Urothelium cell line (cell line): ENCODE measurements at regions not wholly inside any gene's neighbourhood (a gene's known extent, or its start where the extent isn't known, plus 50 kb on each side); places are given as distances from the start of the nearest gene placed in this dataset.
"Not testable (repeated sequence)": the region's sequence is repeated elsewhere in the genome, so short reads cannot be mapped to it uniquely, and the experiment has no call there.

Experiments used
- DNase-seq: peaks from one replicate; pipeline ENCODE4 v3.0.0; 2011; ENCODE audit warnings: low spot score, mixed read lengths
- FAIRE-seq: peaks from 2 replicates; lab custom pipeline; 2011; peaks lifted over from hg19 to GRCh38; lab: Jason Lieb, UNC

DNA sequence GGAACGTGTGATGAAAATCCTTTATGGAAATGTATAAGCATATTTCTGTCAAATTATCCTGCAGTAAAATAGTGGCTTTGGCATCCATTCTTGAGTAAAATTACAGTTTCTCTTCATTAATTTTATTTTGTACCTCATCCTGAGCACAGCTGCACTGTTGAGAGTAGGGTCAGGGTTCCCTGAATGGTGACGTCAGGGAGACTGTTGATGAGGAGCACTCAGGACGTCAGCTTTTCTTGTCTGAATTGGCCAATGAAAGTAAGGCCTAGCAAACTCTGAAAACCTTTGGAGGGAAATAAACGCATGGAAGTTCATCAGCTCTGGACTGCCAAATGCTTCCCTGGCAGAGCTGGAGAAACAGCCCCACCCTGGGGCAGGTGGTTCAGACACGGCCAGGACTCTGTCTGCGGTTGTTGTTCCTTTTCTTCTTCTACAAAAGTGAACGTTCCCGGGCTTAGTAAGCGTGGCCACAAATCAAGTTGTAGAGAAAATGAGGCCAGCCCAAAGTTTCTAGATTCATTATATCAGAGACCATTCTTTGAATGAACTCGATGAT, 179.7 kb upstream of the EXOC2 start:
- DNase-seq, result no peak
- no peak for FAIRE-seq

DNA sequence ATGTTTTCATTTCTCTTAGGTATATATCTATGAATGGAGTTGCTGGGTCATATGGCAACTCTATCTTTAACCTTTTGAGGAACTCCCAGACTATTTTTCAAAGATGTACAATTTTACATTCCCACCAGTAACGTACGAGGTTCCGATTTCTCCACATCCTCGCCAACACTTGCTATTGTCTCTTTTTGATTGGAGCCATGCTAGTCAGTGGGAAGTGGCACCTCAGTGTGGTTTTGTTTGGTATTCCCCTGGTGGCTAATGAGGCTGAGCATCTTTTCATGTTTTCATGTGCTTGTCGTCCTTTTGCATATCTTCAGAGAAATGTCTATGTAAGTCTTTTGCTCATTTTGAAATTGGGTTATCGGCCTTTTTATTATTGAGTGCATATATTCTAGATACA, 178.6 kb upstream of the EXOC2 start:
- FAIRE-seq, result no peak
- no peak for DNase-seq

DNA sequence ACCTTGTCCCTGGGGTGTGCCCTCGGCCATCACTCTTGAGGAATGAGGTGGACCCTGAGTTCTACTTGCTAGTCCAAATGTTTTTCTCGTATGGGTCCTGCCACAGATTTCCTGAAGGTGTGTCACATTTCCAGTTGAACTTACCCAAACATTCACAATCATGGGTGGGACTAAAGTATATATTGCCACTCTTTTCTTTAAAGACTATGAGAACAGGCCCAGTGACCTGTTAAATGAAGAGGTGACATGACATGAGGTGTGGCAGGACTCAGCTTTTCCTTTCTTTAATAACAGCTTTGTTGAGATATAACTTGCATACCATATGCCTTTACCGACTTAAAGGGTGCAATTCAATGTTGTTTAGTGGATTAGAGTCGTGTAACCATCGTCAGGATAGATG, 177.2 kb upstream of the EXOC2 start:
- DNase-seq (no peak), FAIRE-seq (no peak)

DNA sequence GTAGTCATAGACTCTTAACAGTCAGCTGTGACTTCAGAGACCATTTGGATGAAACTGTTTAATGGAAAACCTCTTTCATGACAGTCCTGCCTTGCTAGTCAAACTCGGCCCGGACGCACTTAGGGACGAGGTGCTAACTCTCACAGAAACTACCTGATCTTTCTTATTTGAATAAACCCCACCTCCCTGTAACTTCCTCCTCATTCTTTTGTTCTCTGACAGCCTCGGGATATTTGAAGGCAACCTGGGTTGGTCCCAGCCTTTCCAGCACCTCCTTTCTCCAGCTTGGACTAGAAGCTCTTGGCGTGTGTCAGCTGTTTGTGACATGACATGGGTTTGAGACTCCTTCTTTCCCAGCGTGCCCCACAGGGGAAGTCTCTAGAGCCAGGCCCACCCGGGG, 175.3 kb upstream of the EXOC2 start:
- FAIRE-seq, result no peak
- DNase-seq, result no peak

DNA sequence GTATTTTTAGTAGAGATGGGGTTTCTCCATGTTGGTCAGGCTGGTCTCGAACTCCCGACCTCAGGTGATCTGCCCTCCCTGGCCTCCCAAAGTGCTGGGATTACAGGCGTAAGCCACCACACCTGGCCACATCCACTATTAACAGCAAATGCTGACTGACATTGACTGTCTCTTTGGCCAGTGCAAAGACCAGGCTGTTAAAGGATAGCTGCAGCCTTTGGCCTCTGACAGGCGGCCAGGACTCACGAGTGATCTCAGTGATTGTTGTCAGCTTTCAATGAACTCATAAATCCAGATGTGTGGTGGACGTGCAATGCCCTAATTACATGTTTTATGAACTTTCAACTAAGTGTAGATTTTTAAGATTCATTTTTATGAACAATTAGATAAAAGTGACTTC, 174.4 kb upstream of the EXOC2 start:
- FAIRE-seq (no peak), DNase-seq (no peak)

DNA sequence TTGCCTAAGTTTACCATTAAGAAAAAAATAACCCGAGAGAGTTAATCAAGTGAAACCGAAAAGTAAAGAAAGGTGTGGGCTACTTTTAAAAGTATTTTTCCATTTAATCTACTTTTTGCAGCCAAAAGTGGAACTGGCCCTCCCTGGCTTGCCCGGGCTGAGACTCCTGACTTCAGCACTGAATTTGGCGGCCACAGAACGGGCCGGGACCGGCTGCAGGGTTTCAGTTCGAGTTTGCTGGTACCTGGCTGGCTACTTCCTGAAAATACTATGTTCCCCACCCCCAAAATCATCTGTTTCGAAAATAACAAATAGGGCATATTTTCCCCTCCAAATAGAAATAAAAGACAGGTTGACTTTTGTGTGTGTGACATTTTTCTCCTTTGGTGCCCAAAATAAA, 173.4 kb upstream of the EXOC2 start:
- no peak for DNase-seq
- no peak for FAIRE-seq

DNA sequence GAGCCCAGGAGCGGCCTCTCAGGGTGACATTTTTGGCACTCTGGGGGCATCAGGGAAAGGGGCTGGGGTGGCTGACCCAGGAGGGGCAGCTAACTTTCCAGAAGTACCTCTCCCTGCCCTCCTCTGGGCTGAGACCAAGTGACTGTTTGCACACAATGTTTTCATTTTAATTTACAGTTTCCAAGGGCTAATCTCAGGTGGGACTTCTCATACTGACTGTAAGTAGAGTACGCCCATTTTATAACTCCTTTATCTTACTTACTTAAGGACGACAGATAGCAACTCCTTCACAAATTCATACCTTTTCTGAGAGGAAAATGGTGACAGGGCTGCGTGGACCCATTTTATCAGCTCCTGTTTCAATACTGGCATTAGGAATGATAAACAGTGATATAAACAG, 172.9 kb upstream of the EXOC2 start:
- DNase-seq (no peak), FAIRE-seq (no peak)

DNA sequence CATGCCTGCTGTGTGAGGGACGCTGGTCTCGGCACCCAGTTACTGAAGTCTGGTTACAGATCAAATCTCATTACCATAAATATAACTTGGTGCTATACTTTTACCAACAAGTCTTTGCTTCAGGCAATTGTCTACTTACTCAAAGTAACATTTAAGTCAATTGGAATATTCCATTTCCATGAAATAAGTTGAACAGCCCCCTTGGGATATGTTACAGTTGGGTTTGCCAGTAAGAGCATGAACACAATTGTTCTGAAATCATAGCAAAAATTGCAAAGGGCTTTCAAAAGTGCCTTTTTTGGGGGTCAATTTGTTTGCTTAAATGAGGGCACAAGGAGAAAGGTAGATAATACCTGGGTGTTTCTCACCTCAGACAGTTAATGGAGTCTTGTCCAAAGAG, 170.9 kb upstream of the EXOC2 start:
- DNase-seq, result no peak
- no peak for FAIRE-seq

DNA sequence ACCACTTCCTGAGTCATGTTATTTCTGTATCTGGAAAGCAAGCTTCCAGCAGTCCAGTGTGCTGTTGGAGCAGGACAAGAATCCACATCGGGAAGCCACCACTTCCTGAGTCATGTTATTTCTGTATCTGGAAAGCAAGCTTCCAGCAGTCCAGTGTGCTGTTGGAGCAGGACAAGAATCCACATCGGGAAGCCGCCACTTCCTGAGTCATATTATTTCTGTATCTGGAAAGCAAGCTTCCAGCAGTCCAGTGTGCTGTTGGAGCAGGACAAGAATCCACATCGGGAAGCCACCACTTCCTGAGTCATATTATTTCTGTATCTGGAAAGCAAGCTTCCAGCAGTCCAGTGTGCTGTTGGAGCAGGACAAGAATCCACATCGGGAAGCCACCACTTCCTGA, 170.2 kb upstream of the EXOC2 start:
- not testable (repeated sequence) for DNase-seq
- FAIRE-seq, result peak; percentile 58

DNA sequence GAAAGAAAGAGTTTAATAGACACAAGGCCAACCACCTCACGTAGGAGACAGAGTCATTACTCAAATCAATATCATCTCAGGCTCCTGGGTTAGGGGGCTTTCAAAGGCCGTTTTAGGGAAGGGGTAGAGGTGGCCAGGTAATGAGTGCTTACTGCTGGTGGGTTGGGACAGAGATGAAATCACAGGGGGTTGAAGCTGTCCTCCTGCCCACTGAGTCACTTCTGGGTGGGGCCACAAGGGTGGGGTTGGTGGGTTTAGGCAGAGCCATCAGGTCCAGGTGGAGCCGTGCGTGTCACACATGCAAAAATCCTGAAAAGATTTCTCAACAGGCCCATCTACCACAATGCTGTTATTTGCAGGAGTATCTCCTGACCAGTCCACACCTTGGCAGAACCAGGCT, 167.0 kb upstream of the EXOC2 start:
- FAIRE-seq, result no peak
- no peak for DNase-seq

DNA sequence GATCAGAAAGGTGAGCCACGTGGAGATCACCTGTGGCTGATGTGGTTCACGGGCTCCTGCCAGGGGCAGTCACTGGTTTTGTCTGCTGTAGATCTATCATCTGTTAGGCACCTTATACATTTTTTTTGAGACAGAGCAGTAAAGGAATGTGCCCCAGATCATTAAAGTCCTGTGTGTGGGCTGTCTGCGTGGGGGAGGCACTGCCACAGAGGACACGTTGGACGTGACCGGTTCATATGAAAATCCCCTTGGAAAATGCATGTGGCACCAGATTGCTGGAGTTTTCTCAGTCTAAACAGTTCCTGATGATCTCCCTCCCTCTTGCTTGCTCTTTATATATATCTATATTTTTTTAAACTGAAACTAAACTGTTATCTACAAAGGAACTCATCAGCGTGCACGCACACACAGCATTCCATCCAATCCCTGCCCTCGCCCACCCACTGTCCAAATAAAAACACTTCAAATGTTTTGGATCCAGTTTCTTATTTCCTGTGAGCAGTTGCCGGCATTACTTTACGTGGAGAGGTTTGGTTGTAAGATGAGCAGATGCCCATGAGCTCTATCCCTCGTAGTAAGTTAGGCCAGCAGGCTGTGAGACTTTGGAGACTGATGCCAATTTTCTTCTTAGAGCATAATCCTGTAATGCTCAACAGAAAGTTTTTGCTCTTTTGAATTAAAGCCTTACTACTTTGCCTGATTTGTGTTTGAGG, 161.6 kb upstream of the EXOC2 start:
- DNase-seq (no peak), FAIRE-seq (no peak)

DNA sequence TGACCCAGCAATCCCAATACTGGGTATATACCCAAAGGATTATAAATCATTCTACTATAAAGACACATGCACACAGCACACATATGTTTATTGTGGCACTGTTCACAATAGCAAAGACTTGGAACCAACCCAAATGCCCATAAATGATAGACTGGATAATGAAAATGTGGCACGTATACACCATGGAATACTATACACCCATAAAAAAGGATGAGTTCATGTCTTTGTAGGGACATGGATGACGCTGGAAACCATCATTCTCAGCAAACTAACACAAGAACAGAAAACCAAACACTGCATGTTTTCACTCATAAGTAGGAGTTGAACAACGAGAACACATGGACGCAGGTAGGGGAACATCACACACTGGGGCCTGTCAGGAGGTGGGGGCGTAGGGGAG, 159.3 kb upstream of the EXOC2 start:
- FAIRE-seq, DNase-seq: not testable (repeated sequence)

DNA sequence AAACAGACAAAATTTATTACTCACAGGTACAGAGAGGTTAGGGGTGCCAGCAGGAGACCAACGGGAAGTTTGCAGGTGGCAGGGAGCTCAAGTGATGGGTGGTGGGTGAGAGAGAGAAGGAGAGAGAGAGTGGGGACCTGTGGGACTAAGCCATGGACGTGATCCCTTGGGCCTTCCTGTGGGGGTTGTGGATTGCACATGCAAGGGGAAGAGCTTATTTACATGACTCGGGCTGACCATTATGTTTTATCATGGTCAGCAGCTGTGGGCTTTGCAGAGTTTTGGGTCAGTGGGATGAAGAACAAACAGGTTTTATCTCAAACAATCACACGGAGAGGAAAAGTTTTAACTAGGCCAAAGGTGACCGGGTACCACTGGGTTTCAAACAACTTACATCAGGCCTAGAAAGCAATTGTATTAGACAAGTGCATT, 156.2 kb upstream of the EXOC2 start:
- no peak for DNase-seq
- no peak for FAIRE-seq

DNA sequence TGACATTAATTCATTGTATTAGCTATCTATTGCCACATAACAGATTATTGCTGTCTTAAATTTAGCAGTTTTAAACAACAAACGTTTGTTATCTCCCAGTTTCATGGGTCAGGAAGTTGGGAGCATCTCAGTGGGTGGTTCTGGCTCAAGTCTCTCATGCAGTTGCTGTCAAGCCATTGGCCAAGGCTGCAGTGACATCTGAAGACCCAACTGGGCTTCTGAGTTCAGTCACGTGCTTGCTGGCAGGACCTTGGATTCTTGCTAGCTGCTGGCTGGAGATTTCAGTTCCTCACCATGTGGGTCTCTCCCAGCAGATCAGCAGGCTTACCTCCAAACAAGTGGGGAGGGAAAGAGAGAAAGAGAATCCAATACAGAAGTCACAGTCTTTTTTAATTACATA, 152.6 kb upstream of the EXOC2 start:
- FAIRE-seq (no peak), DNase-seq (no peak)

DNA sequence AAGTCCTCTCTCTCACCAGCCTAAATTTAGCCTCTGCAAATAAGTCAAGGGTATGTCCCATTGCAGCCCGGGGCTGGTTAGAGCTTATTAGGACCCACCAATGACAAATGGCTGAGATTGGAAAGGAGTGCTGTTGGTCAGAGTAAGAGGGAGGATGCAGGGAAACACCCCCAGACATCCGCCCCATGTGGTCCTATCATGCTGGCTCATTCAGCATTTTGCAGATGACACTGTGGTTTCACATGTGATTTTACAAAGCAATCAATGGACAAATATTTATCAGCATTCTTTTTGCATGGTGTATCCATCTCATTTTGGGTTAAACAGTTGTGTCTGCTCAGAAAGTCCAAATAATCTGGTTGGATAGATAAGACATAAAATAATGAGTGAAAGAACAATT, 152.2 kb upstream of the EXOC2 start:
- FAIRE-seq (no peak), DNase-seq (no peak)

DNA sequence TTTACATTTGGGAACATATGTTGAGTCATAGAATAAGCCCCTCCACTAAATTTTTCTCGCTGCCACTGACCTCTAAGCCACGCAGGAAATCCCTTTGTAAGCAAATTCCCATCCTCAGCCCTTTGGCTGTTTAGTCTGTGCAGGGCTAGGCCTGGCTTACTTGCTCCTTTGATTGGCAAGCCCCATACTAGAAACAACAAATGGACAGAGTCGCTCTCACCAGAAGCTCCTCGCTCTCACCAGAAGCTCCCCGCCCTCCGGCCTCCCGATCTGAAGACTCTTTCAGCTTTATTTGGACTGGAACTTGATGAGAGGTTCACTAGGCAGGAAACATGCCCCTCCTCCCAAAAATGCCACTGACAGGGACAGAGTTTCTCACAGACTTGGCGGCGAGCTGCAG, 149.2 kb upstream of the EXOC2 start:
- DNase-seq, result no peak
- no peak for FAIRE-seq

DNA sequence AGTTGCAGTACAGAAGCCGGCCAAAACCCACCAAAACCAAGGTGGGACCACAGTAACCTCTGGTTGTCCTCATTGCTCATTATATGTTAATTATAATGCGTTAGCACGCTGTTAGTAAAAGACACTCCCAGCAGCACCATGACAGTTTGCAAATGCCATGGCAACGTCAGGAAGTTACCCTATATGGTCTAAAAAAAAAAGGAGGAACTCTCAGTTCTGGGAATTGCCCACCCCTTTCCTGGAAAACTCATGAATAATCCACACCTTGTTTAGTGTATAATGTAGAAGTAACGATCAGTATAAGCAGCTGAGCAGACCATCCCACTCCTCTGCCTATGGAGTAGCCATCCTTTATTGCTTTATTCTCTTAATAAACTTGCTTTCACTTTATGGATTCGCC, 148.6 kb upstream of the EXOC2 start:
- DNase-seq, result no peak

DNA sequence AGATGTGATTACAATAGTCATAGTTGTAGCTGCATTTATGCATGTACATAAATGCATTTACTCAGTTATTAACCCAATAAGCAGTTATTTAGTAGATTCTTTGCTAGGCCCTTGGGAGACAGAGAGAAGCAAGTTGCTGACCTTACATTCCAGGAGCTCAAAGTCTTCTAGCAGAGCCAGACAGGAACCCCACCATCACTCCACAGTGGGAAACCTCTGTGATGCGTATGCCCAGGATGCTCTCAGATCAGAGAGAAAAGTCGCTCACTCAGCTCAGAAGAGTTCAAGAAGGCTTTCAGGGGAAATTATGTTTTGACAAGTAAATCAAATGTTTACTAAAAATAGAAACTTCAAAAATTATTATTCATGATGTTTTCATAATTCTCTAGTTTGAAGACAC, 146.3 kb upstream of the EXOC2 start:
- FAIRE-seq (no peak), DNase-seq (no peak)

More for the DNA sequence above, 148.6 kb upstream of the EXOC2 start:
- no peak for FAIRE-seq

DNA sequence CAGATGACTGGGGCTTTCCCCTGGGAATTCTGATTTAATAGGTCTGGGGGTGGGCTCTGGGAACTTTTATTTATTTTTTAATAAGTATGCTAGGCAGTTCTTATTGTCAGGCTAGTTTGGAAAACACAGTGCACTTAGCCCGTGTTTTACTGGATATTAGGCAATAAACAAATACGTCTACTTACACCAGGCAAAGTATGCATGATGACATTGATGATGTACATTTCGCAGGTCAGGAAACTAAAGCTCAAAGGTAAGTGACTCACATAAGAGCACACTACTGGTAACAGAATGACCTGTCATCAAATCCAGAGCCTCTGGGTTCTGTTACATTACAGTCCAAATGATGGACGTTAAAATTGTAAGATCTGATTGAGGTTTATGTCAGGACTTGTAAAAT, 144.4 kb upstream of the EXOC2 start:
- FAIRE-seq, result no peak
- no peak for DNase-seq

DNA sequence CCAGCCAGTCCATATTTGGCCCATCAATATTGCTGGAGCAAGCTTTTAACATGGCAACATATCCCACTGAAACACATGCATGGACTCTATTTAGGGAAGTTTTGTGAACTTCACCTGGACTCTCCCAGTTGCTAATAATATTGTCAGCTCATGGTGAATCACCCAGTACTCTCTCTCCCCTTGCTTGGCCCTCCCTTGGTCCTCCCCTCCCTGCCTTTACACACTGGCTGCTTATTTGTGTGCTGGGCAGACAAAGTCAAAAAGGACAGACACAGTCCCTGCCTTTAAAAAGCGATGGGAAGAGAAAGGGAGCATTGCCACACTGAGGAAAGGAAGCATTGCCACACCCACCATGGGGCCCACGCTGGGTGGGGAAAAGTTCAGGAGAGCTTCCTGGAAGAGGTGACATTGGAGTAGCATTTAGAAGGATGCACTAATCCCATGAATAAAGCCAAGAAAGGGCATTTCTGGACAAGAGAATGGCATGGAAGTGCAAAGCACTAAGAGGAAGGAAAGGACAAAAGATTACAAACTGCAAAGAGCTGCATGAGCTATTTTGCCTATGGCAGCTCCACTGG, 143.4 kb upstream of the EXOC2 start:
- DNase-seq (no peak), FAIRE-seq (no peak)

DNA sequence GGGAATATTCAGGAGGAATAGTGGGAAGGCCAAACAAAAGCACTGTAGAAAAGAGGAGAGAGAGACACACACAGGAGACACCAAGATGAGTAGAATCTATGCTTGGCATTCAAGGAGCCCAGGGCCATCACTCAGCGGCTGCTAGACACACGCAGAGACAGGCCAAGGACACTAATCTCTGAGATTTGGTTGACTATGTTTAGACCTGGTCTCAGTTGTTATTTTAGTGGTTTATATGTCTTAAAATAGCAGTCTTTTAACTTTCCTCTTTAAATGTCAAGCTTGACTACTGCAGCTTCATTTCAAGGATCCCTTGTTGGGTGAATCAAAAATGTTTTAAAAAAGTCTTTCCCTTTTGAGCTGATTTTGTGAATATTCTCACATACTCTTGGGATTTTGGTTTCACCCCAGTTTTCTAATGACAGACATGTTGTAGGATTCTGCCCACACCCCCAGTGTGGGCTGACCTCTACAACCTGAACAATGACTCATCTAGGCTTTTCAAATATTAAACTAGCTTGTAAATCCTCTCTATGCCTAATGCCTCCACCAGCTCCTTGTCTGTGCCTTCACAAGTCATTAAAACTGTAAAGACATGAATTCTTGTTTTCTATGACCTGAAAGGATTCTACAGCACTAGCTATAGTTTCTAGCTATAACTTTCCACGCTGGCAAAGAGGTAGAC, 142.7 kb upstream of the EXOC2 start:
- DNase-seq, result peak; percentile 29
- no peak for FAIRE-seq

DNA sequence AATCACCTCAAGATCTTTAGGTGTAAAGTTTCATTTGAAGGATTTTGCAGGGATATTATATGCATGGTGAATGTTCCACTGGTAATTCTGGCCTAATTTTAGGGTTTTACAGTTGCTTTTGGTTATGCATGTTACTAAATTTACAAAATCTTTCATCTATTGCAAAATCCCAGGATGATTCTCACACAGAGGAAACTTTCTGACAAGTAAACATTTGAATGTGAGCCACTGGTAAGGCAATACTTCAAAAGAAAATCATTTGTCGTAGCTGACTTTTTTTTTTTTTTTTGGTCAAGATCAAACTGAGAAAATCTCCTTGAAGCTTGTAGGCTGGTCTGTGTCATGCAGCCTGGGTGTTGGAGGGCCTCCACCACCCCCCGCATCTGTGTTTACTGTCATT, 141.9 kb upstream of the EXOC2 start:
- no peak for FAIRE-seq
- no peak for DNase-seq
